ENCODE measurements at regions not wholly inside any gene's neighbourhood (a gene's known extent, or its start where the extent isn't known, plus 50 kb on each side); places are given as distances from the start of the nearest gene placed in this dataset.

DNA sequence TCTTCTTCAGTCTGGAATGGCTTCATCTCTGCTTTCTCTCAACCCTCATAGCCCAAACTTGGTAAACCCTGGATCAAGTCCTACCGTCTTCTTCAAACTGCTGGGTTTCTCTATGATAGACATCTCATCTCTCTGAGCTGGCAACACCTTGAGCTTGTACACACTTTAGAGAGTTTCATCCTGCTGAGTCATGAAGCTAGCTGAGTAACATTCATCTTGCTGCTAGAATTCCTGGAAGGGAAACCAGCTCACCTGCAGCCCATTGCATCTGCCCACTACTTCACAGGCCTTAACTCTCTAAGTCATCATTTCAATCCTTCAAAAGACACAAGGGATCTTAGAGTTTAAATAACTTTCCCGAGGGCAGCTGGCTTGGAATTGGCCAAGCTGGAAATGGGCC, 175.5 kb upstream of the RORA start:
- TF ChIP-seq, protein P1, sequence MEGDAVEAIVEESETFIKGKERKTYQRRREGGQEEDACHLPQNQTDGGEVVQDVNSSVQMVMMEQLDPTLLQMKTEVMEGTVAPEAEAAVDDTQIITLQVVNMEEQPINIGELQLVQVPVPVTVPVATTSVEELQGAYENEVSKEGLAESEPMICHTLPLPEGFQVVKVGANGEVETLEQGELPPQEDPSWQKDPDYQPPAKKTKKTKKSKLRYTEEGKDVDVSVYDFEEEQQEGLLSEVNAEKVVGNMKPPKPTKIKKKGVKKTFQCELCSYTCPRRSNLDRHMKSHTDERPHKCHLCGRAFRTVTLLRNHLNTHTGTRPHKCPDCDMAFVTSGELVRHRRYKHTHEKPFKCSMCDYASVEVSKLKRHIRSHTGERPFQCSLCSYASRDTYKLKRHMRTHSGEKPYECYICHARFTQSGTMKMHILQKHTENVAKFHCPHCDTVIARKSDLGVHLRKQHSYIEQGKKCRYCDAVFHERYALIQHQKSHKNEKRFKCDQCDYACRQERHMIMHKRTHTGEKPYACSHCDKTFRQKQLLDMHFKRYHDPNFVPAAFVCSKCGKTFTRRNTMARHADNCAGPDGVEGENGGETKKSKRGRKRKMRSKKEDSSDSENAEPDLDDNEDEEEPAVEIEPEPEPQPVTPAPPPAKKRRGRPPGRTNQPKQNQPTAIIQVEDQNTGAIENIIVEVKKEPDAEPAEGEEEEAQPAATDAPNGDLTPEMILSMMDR (IDR thresholded peaks at IDR 0.05; ENCODE audit: low read depth, low read length): no peak
- TF ChIP-seq EZH2phosphoT487 (IDR thresholded peaks at IDR 0.05; ENCODE audit: low read depth): no peak

All from OCI-LY3 (cell line).